ENCODE measurements at regions not wholly inside any gene's neighbourhood (a gene's known extent, or its start where the extent isn't known, plus 50 kb on each side); places are given as distances from the start of the nearest gene placed in this dataset.

- TF ChIP-seq EZH2phosphoT487 (IDR thresholded peaks at IDR 0.05; ENCODE audit: borderline replicate concordance, low read length) = no peak
- TF ChIP-seq EZH2 (IDR thresholded peaks at IDR 0.05; ENCODE audit: low read length, unreplicated experiment) = no peak
These were observed 181.2 kb downstream of the OMA1 start for GRCh38 chr1:58365328-58365727.

Measured in PC-3 (cell line).